Lung (tissue), 11 donors: ENCODE measurements at regions not wholly inside any gene's neighbourhood (a gene's known extent, or its start where the extent isn't known, plus 50 kb on each side); places are given as distances from the start of the nearest gene placed in this dataset.

Experiments
- ATAC-seq: fragments of 200-7000 bp; cut with Tn5 transposase; one replicate; pipeline ENCODE4 v1.9.1; 2020; ENCODE audit warnings: moderate number of reproducible peaks; ENCODE audit not compliant: insufficient read depth, low FRiP score
- DNase-seq, 3 donors: peaks; one replicate each; pipeline ENCODE4 v3.0.0-alpha.2; 2013 to 2017
- H3K27ac ChIP-seq, 2 donors: one replicate each; pipeline ENCODE4 v1.5.1; 2013; ENCODE audit warnings: mild to moderate bottlenecking in 2 of 2, moderate library complexity in 2 of 2, control low read depth in 1 of 2, inconsistent platforms in 1 of 2, low read depth in 1 of 2, low read length in 1 of 2
- H3K27me3 ChIP-seq, 3 donors: one replicate each; pipeline ENCODE4 v1.5.1; 2013; ENCODE audit warnings: low read length in 2 of 3; ENCODE audit not compliant: control insufficient read depth in 3 of 3, insufficient read depth in 3 of 3
- H3K36me3 ChIP-seq, 4 donors: one replicate each; pipeline ENCODE4 v1.5.1; 2013; ENCODE audit warnings: low read length in 4 of 4, mild to moderate bottlenecking in 1 of 4, moderate library complexity in 1 of 4; ENCODE audit not compliant: control insufficient read depth in 4 of 4, insufficient read depth in 4 of 4
- H3K4me1 ChIP-seq, 5 donors: one replicate each; pipeline ENCODE4 v1.5.1; 2013; ENCODE audit warnings: low read length in 5 of 5, mild to moderate bottlenecking in 2 of 5, moderate library complexity in 1 of 5; ENCODE audit not compliant: control insufficient read depth in 5 of 5, insufficient read depth in 5 of 5
- H3K4me3 ChIP-seq: one replicate; pipeline ENCODE4 v1.5.1; 2013; ENCODE audit warnings: mild to moderate bottlenecking, control low read depth, moderate library complexity
- H3K9ac ChIP-seq, 2 donors: one replicate each; pipeline ENCODE4 v1.5.1; 2013; ENCODE audit warnings: low read length in 2 of 2, control low read depth in 1 of 2; ENCODE audit not compliant: insufficient read depth in 1 of 2
- H3K9me3 ChIP-seq, 4 donors: one replicate each; pipeline ENCODE4 v1.5.1; 2013; ENCODE audit warnings: low read length in 3 of 4, mild to moderate bottlenecking in 1 of 4, moderate library complexity in 1 of 4; ENCODE audit not compliant: control insufficient read depth in 4 of 4, insufficient read depth in 3 of 4
- WGBS, 2 donors: extraction: QIAGEN DNeasy Blood & Tissue Kit; methylation state at CpG; one replicate each; pipeline ENCODE4 v1.1.7; 2013; 5-methylcytosine and 5-hydroxymethylcytosine counted together
- TF ChIP-seq, protein P1 (sequence below): IDR thresholded peaks from 2 replicates; pipeline ENCODE4 v1.5.1; 2012; ENCODE audit warnings: mild to moderate bottlenecking; ENCODE audit errors: control extremely low read depth, extremely low read depth
- donor health status: control.
- donor health status: control.
- donor health status: Bipolar disorder and iron deficiency.
- donor health status: healthy.
- donor health status: DM: yes; HTN: yes; CAD: no.

- Histone ChIP-seq H3K4me3 (no peak overlapping the region), H3K9ac (no peak overlapping the region), H3K9me3 (no peaks in the 10 kb centered on the region), H3K27me3 (peaks cover 0 to 17% (median 5%) of the 10 kb centered on the region in 3 donors), H3K4me1 (no peaks in the 10 kb centered on the region), H3K36me3 (no peaks in the 10 kb centered on the region), H3K27ac (no peak overlapping the region)
- WGBS, 2 donors, result 55 to 81% methylated on average over 1 of the region's 1 CpG
- TF ChIP-seq, protein P1, sequence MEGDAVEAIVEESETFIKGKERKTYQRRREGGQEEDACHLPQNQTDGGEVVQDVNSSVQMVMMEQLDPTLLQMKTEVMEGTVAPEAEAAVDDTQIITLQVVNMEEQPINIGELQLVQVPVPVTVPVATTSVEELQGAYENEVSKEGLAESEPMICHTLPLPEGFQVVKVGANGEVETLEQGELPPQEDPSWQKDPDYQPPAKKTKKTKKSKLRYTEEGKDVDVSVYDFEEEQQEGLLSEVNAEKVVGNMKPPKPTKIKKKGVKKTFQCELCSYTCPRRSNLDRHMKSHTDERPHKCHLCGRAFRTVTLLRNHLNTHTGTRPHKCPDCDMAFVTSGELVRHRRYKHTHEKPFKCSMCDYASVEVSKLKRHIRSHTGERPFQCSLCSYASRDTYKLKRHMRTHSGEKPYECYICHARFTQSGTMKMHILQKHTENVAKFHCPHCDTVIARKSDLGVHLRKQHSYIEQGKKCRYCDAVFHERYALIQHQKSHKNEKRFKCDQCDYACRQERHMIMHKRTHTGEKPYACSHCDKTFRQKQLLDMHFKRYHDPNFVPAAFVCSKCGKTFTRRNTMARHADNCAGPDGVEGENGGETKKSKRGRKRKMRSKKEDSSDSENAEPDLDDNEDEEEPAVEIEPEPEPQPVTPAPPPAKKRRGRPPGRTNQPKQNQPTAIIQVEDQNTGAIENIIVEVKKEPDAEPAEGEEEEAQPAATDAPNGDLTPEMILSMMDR, result no peak
- DNase-seq, result peak in 1 of 3 donors; percentile 21
- no peak for ATAC-seq
Measured at GRCh38 chr10:8431511-8431910, 377.0 kb downstream of the GATA3 start.

DNA sequence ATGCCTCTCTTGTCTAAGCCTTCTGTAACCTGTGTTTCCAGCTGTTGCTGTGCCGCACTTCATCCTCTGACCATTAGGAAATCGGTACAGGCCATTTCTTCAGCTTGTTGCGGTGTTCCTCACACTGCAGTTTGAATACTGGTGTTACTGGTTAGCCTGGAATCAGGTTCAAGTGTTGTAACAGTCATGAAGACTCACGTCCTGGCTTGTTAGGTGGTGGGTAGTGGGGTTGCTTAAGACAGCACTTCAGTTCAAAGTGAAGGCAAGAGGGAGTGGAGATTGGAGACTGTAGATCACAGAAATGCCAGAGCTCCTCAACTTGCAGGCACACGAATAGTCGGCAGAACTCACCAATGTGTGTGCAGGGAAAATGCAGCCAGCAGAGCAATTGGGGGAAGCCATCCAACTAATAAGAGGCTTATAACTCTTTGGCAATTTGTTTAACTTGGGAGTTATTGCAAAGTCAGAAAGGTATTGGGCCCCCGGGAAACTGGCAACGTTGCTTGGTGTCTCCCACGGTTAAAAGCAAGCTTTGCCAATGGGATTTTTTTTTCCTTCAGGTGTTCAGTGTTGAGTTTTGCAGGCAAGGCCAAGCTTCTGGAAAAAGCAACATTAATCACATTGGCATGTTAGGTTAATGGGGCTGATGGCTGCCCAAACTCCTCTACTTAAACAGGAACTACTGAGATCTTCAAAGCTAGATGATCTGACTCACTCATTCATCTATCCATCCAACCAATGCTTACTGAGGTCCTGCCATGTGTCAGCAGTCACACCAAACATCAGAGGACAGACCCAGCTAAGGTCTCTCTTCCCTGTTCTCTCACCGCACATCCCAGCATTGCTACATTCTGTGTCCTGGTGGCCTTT is 380.9 kb downstream of the GATA3 start:
- Histone ChIP-seq H3K27me3 (peaks cover 0 to 13% (median 0%) of the 10 kb centered on the region in 3 donors), H3K36me3 (no peaks in the 10 kb centered on the region), H3K9me3 (no peaks in the 10 kb centered on the region), H3K4me3 (no peak overlapping the region), H3K4me1 (no peaks in the 10 kb centered on the region), H3K27ac (no peak overlapping the region), H3K9ac (no peak overlapping the region)
- ATAC-seq, result no peak
- WGBS, 2 donors, result 71 to 87% methylated on average over 10 of the region's 10 CpGs
- TF ChIP-seq, protein P1, result no peak
- DNase-seq, result no peak

DNA sequence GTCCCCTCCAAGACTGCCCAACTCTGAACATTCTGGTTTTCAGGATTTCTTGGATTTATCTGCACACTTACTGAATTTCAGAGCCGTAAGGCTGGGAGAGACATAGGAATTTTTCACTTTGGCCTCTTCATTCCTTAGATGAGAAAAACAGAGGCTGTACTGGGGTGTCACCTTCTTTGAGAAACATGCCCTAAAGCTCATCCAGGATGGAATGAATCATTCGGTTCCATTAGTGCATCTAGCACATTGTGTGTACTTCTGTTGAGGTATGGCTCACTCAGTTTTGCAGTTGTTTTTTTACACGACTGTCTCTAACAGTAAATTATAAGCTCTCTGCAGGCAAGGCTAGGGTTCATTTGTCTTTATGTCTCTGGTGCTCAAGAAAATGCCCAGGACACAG is 383.4 kb downstream of the GATA3 start:
- TF ChIP-seq, protein P1, result no peak
- 93 to 97% methylated on average over 3 of the region's 3 CpGs for WGBS, 2 donors
- H3K27me3 ChIP-seq, result peaks cover 0 to 28% (median 0%) of the 10 kb centered on the region in 3 donors
- no peaks in the 10 kb centered on the region for H3K9me3 ChIP-seq
- DNase-seq (no peak), ATAC-seq (no peak)
- H3K4me3 ChIP-seq, result no peak overlapping the region
- H3K9ac ChIP-seq, result no peak overlapping the region
- H3K4me1 ChIP-seq, result no peaks in the 10 kb centered on the region
- H3K27ac ChIP-seq, result no peak overlapping the region
- no peaks in the 10 kb centered on the region for H3K36me3 ChIP-seq
